ENCODE measurements at regions not wholly inside any gene's neighbourhood (a gene's known extent, or its start where the extent isn't known, plus 50 kb on each side); places are given as distances from the start of the nearest gene placed in this dataset.

DNA sequence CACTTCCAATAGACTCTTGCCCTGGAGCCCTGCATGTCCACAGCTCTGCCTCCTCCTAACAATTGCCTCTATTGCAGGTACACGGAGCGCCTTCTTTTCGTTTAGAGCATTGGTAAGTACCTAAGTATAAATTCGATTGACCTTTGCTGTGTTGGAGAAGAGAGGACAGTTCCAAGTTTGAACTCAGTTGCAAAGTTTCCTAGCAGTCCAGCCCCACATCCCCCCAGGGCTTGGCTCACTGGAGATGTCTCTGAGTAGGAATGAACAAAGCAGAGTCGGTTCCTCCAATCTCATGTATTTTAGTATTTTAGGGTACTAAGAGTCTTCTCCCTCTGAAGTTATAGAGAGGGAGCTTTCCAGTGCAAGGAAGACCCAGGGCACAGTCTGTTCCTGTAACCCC lies 238.9 kb upstream of the AJAP1 start:
- H3K36me3 ChIP-seq, result no peaks in the 10 kb centered on the region
- TF ChIP-seq POLR2A (IDR thresholded peaks at IDR 0.05; ENCODE audit: low read depth) (no peak), CTCF (IDR thresholded peaks at IDR 0.05) (no peak), EP300 (IDR thresholded peaks at IDR 0.05) (no peak), POLR2AphosphoS5 (IDR thresholded peaks at IDR 0.05) (no peak)
- no peak overlapping the region for H3K4me3 ChIP-seq
- intact Hi-C loops (cut with DNase I), result no loop called here
- H3K9me3 ChIP-seq, result peaks cover 0 to 20% (median 10%) of the 10 kb centered on the region in 4 donors
- no peaks in the 10 kb centered on the region for H3K4me1 ChIP-seq
- WGBS, result 92% methylated on average over 5 of the region's 5 CpGs
- peaks cover 0 to 25% (median 0%) of the 10 kb centered on the region in 4 donors for H3K27me3 ChIP-seq
- no peak for DNase-seq (ENCODE audit: extremely low spot score)
- no peak overlapping the region for H3K27ac ChIP-seq (replicated peaks in 1 of 4)

GRCh38 chr1:4416189-4416588 lies 238.2 kb upstream of the AJAP1 start:
- H3K9me3 ChIP-seq, result peaks cover 0 to 20% (median 10%) of the 10 kb centered on the region in 4 donors
- H3K27me3 ChIP-seq, result peaks cover 0 to 31% (median 0%) of the 10 kb centered on the region in 4 donors
- TF ChIP-seq POLR2AphosphoS5 (IDR thresholded peaks at IDR 0.05), result no peak
- no peak for TF ChIP-seq EP300 (IDR thresholded peaks at IDR 0.05)
- TF ChIP-seq POLR2A (IDR thresholded peaks at IDR 0.05; ENCODE audit: low read depth), result no peak
- no peak for TF ChIP-seq CTCF (IDR thresholded peaks at IDR 0.05)
- no peaks in the 10 kb centered on the region for H3K36me3 ChIP-seq
- intact Hi-C loops (cut with DNase I), result no loop called here
- WGBS, result 66% methylated on average over 5 of the region's 5 CpGs
- H3K4me1 ChIP-seq, result no peaks in the 10 kb centered on the region
- H3K27ac ChIP-seq (replicated peaks in 1 of 4), result no peak overlapping the region
- no peak for DNase-seq (ENCODE audit: extremely low spot score)
- H3K4me3 ChIP-seq, result no peak overlapping the region

DNA sequence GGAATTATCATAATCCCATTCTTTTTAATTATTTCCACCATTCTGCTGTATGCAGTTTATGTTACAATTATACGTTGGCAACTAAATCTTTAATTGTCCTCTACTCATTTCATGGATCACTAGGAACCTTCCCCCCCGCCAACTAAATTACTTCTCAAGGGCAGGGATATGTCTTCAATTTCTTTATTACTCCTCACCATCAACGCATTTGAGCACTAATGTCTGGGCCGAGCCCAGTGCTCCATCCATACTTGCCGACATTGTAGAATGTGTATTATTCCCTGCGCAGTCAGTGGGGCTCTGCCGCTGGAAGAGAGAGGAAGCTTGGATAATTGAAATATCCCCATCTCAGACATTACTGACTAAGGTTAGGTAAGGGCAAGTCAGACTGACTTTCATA lies 236.4 kb upstream of the AJAP1 start:
- no peaks in the 10 kb centered on the region for H3K4me1 ChIP-seq
- H3K9me3 ChIP-seq, result peaks cover 0 to 20% (median 10%) of the 10 kb centered on the region in 4 donors
- H3K27ac ChIP-seq (replicated peaks in 1 of 4), result no peak overlapping the region
- no peak for DNase-seq (ENCODE audit: extremely low spot score)
- TF ChIP-seq POLR2A (IDR thresholded peaks at IDR 0.05; ENCODE audit: low read depth) (no peak), POLR2AphosphoS5 (IDR thresholded peaks at IDR 0.05) (no peak), CTCF (IDR thresholded peaks at IDR 0.05) (no peak), EP300 (IDR thresholded peaks at IDR 0.05) (no peak)
- H3K4me3 ChIP-seq, result no peak overlapping the region
- intact Hi-C loops (cut with DNase I), result no loop called here
- WGBS, result 95% methylated on average over 7 of the region's 7 CpGs
- H3K36me3 ChIP-seq, result no peaks in the 10 kb centered on the region
- H3K27me3 ChIP-seq, result peaks cover 0 to 36% (median 0%) of the 10 kb centered on the region in 4 donors

- DNase-seq (ENCODE audit: extremely low spot score), result no peak
- intact Hi-C loops (cut with DNase I), result no loop called here
- H3K9me3 ChIP-seq, result peaks cover 0 to 9% (median 0%) of the 10 kb centered on the region in 4 donors
- no peak overlapping the region for H3K4me3 ChIP-seq
- 38% methylated on average over 5 of the region's 5 CpGs for WGBS
- H3K27me3 ChIP-seq, result peaks cover 0 to 45% (median 0%) of the 10 kb centered on the region in 4 donors
- no peaks in the 10 kb centered on the region for H3K4me1 ChIP-seq
- H3K36me3 ChIP-seq, result no peaks in the 10 kb centered on the region
- TF ChIP-seq POLR2A (IDR thresholded peaks at IDR 0.05; ENCODE audit: low read depth) (no peak), CTCF (IDR thresholded peaks at IDR 0.05) (no peak), EP300 (IDR thresholded peaks at IDR 0.05) (no peak), POLR2AphosphoS5 (IDR thresholded peaks at IDR 0.05) (no peak)
- H3K27ac ChIP-seq (replicated peaks in 1 of 4), result no peak overlapping the region
These were observed 232.4 kb upstream of the AJAP1 start for GRCh38 chr1:4421986-4422385.
